Right atrium auricular region (tissue), 2 donors: ENCODE measurements at regions not wholly inside any gene's neighbourhood (a gene's known extent, or its start where the extent isn't known, plus 50 kb on each side); places are given as distances from the start of the nearest gene placed in this dataset.

Experiments used
- DNase-seq: peaks from one replicate; pipeline ENCODE4 v3.0.0-alpha.2; 2019; ENCODE audit warnings: low spot score
- H3K27ac ChIP-seq, 2 donors: fragments of 200-600 bp; sonication (generic); 1 replicate in 1 of 2; 2 replicates in 1 of 2; pipeline ENCODE4 v1.5.1; 2016 to 2019
- H3K27me3 ChIP-seq, 2 donors: fragments of 200-600 bp; sonication (generic); one replicate each; pipeline versions ENCODE4 v1.5.1 to v1.6.0; 2017 to 2019
- H3K36me3 ChIP-seq: fragments of 200-600 bp; sonication (generic); one replicate; pipeline ENCODE4 v1.5.1; 2016
- H3K4me1 ChIP-seq, 2 donors: fragments of 200-600 bp; sonication (generic); one replicate each; pipeline versions ENCODE4 v1.5.1 to v1.6.0; 2017 to 2019
- H3K4me3 ChIP-seq, 2 donors: fragments of 200-600 bp; sonication (generic); 1 replicate in 1 of 2; 2 replicates in 1 of 2; pipeline ENCODE4 v1.5.1; 2017 to 2019; ENCODE audit warnings: mild to moderate bottlenecking in 1 of 2, moderate library complexity in 1 of 2
- H3K9me3 ChIP-seq, 2 donors: fragments of 200-600 bp; sonication (generic); one replicate each; pipeline ENCODE4 v1.5.1; 2019
- TF ChIP-seq, protein P1 (sequence below), 2 donors: fragments of 200-600 bp; sonication (generic); IDR thresholded peaks; one replicate each; pipeline ENCODE4 v1.5.1; 2019; ENCODE audit warnings: antibody characterized with exemption in 2 of 2

GRCh38 chr2:67340133-67341011 is 56.8 kb upstream of the ETAA1 start:
- no peak for DNase-seq
- Histone ChIP-seq H3K27me3 (peaks cover 0 to 3% of the 10 kb centered on the region in 2 donors), H3K4me3 (no peak overlapping the region), H3K27ac (no peak overlapping the region), H3K36me3 (no peaks in the 10 kb centered on the region), H3K4me1 (peaks cover 0 to 5% of the 10 kb centered on the region in 2 donors), H3K9me3 (no peaks in the 10 kb centered on the region)
- TF ChIP-seq, protein P1, sequence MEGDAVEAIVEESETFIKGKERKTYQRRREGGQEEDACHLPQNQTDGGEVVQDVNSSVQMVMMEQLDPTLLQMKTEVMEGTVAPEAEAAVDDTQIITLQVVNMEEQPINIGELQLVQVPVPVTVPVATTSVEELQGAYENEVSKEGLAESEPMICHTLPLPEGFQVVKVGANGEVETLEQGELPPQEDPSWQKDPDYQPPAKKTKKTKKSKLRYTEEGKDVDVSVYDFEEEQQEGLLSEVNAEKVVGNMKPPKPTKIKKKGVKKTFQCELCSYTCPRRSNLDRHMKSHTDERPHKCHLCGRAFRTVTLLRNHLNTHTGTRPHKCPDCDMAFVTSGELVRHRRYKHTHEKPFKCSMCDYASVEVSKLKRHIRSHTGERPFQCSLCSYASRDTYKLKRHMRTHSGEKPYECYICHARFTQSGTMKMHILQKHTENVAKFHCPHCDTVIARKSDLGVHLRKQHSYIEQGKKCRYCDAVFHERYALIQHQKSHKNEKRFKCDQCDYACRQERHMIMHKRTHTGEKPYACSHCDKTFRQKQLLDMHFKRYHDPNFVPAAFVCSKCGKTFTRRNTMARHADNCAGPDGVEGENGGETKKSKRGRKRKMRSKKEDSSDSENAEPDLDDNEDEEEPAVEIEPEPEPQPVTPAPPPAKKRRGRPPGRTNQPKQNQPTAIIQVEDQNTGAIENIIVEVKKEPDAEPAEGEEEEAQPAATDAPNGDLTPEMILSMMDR (IDR thresholded peaks at IDR 0.05) = no peak

GRCh38 chr2:67341012-67341318 is 56.2 kb upstream of the ETAA1 start:
- Histone ChIP-seq H3K4me1 (peaks cover 0 to 5% of the 10 kb centered on the region in 2 donors), H3K36me3 (no peaks in the 10 kb centered on the region), H3K27me3 (peaks cover 0 to 3% of the 10 kb centered on the region in 2 donors), H3K4me3 (no peak overlapping the region), H3K9me3 (no peaks in the 10 kb centered on the region), H3K27ac (no peak overlapping the region)
- TF ChIP-seq, protein P1 (IDR thresholded peaks at IDR 0.05) = no peak
- DNase-seq = no peak

DNA sequence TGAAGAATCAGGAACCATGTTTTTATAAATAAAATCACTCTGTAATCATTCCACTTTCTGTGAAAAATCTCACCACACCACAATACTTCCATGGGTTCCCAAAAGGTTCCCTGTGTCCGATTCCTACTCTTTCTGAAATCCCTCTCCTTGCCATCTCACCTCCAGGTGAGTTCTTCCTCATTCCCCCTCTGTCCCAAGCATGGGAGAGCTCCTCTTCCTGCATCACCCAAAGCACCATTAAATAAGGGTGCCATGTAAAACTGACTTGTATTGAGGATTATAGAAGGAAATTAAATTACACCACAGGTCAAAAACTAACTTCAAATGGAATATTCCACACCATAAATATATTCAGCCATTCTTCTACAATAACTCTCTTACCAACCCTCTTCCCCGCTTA is 55.8 kb upstream of the ETAA1 start:
- TF ChIP-seq, protein P1 (IDR thresholded peaks at IDR 0.05) = no peak
- no peak for DNase-seq
- no peak overlapping the region for H3K27ac ChIP-seq
- H3K4me1 ChIP-seq = peaks cover 0 to 5% of the 10 kb centered on the region in 2 donors
- no peak overlapping the region for H3K4me3 ChIP-seq
- H3K36me3 ChIP-seq = no peaks in the 10 kb centered on the region
- H3K9me3 ChIP-seq = no peaks in the 10 kb centered on the region
- peaks cover 0 to 3% of the 10 kb centered on the region in 2 donors for H3K27me3 ChIP-seq

DNA sequence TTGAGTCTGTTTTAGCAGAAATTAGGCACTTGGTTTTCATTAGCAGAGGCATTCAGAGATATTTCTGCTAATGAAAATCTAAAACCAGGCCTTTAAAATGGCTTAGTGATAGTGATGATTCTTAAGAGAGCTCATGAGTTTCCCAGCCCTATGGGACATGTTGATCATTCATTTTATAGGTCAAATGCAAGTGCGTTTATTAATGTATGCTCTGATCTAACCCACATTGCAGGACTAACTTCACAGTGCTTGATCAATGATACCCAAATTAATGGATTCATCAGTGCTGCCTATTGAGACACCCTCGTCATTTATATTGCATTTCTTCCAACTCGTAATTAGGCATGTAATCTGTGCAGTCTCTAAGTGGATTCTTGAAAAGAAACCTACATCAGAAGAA is 54.7 kb upstream of the ETAA1 start:
- no peak for DNase-seq
- TF ChIP-seq, protein P1 (IDR thresholded peaks at IDR 0.05) = no peak
- Histone ChIP-seq H3K27me3 (peaks cover 0 to 3% of the 10 kb centered on the region in 2 donors), H3K27ac (no peak overlapping the region), H3K4me3 (no peak overlapping the region), H3K36me3 (no peaks in the 10 kb centered on the region), H3K9me3 (no peaks in the 10 kb centered on the region), H3K4me1 (peaks cover 0 to 5% of the 10 kb centered on the region in 2 donors)

- Histone ChIP-seq H3K4me1 (no peaks in the 10 kb centered on the region), H3K27me3 (peaks cover 0 to 3% of the 10 kb centered on the region in 2 donors), H3K36me3 (no peaks in the 10 kb centered on the region), H3K9me3 (no peaks in the 10 kb centered on the region), H3K4me3 (no peak overlapping the region), H3K27ac (no peak overlapping the region)
- TF ChIP-seq, protein P1 (IDR thresholded peaks at IDR 0.05) = no peak
- DNase-seq = no peak
Observed at GRCh38 chr2:67346718-67347407, 50.3 kb upstream of the ETAA1 start.
